ENCODE measurements at regions not wholly inside any gene's neighbourhood (a gene's known extent, or its start where the extent isn't known, plus 50 kb on each side); places are given as distances from the start of the nearest gene placed in this dataset.

GRCh38 chr2:8510519-8510918, 171.3 kb upstream of the ID2 start:
- ATAC-seq (no peak), DNase-seq (no peak)
- CTCF ChIA-PET = interaction anchor here (1.3 kb wide), 1 partner anchor 34 kb away, joined by 3 read pairs; no protein-coding TSS in a partner anchor
- no peak overlapping the region for H3K4me3 Mint-ChIP-seq
- intact Hi-C loops (cut with micrococcal nuclease) = loop anchor here (10.0 kb wide), 1 partner anchor 174 kb away; the partner anchor contains the start of gene ID2
- peaks cover 20% of the 10 kb centered on the region for H3K9me3 Mint-ChIP-seq
- peaks cover 39% of the 10 kb centered on the region for H3K4me1 Mint-ChIP-seq (ENCODE audit: low read depth)
- POLR2A ChIA-PET = interaction anchor here (1.3 kb wide), 1 partner anchor 22 kb away, joined by 3 read pairs; no protein-coding TSS in a partner anchor
- no peak overlapping the region for H3K27ac Mint-ChIP-seq
- H3K27me3 Mint-ChIP-seq = no peaks in the 10 kb centered on the region
- H3K36me3 Mint-ChIP-seq (ENCODE audit: low read depth) = peaks cover 16% of the 10 kb centered on the region
- TF ChIP-seq CTCF (IDR thresholded peaks at IDR 0.05) = no peak

GRCh38 chr2:8511868-8512612, 169.8 kb upstream of the ID2 start:
- POLR2A ChIA-PET = interaction anchor here (0.7 to 5.2 kb wide), 2 partner anchors 24 to 259 kb away, joined by 3 to 27 read pairs; no protein-coding TSS in a partner anchor
- Mint-ChIP-seq H3K36me3 (ENCODE audit: low read depth) (peaks cover 16% of the 10 kb centered on the region), H3K27ac (peak overlapping the region; percentile 28), H3K27me3 (no peaks in the 10 kb centered on the region), H3K9me3 (peaks cover 20% of the 10 kb centered on the region), H3K4me1 (ENCODE audit: low read depth) (peaks cover 50% of the 10 kb centered on the region), H3K4me3 (no peak overlapping the region)
- CTCF ChIA-PET = no interaction called here
- ATAC-seq (no peak), DNase-seq (no peak)
- intact Hi-C loops (cut with micrococcal nuclease) = loop anchor here (10.0 kb wide), 1 partner anchor 173 kb away; the partner anchor contains the start of gene ID2
- no peak for TF ChIP-seq CTCF (IDR thresholded peaks at IDR 0.05)

GRCh38 chr2:8513601-8514273, 168.1 kb upstream of the ID2 start:
- DNase-seq (no peak), ATAC-seq (no peak)
- Mint-ChIP-seq H3K4me3 (no peak overlapping the region), H3K36me3 (ENCODE audit: low read depth) (peaks cover 16% of the 10 kb centered on the region), H3K4me1 (ENCODE audit: low read depth) (peaks cover 54% of the 10 kb centered on the region), H3K27me3 (no peaks in the 10 kb centered on the region), H3K9me3 (peaks cover 20% of the 10 kb centered on the region), H3K27ac (peak overlapping the region; percentile 96)
- ChIA-PET CTCF (interaction anchor here (1.2 to 2.6 kb wide), 2 partner anchors 30 to 31 kb away, joined by 3 to 12 read pairs; no protein-coding TSS in a partner anchor), POLR2A (interaction anchor here (0.6 to 5.2 kb wide), 3 partner anchors 26 to 167 kb away, joined by 4 to 34 read pairs (median 27); no protein-coding TSS in a partner anchor)
- intact Hi-C loops (cut with micrococcal nuclease) = loop anchor here (10.0 kb wide), 1 partner anchor 171 kb away; the partner anchor contains the start of gene ID2
- no peak for TF ChIP-seq CTCF (IDR thresholded peaks at IDR 0.05)

GRCh38 chr2:8514274-8514662, 167.6 kb upstream of the ID2 start:
- POLR2A ChIA-PET = interaction anchor here (0.6 to 5.2 kb wide), 7 partner anchors 10 to 166 kb away, joined by 3 to 34 read pairs (median 5); no protein-coding TSS in a partner anchor
- CTCF ChIA-PET = interaction anchor here (1.2 to 2.6 kb wide), 4 partner anchors 24 to 38 kb away, joined by 3 to 12 read pairs (median 5); no protein-coding TSS in a partner anchor
- peak; percentile 20 for DNase-seq
- no peak for TF ChIP-seq CTCF (IDR thresholded peaks at IDR 0.05)
- Mint-ChIP-seq H3K27ac (peak overlapping the region; percentile 96), H3K4me3 (peak overlapping the region; percentile 38), H3K9me3 (peaks cover 20% of the 10 kb centered on the region), H3K27me3 (no peaks in the 10 kb centered on the region), H3K4me1 (ENCODE audit: low read depth) (peaks cover 59% of the 10 kb centered on the region), H3K36me3 (ENCODE audit: low read depth) (peaks cover 16% of the 10 kb centered on the region)
- no peak for ATAC-seq
- intact Hi-C loops (cut with micrococcal nuclease) = loop anchor here (10.0 kb wide), 1 partner anchor 171 kb away; the partner anchor contains the start of gene ID2
